DND-41 (cell line): ENCODE measurements at regions not wholly inside any gene's neighbourhood (a gene's known extent, or its start where the extent isn't known, plus 50 kb on each side); places are given as distances from the start of the nearest gene placed in this dataset.

Experiments used
- ATAC-seq: fragments of 200-7000 bp; cut with Tn5 transposase; 3 replicates; pipeline ENCODE4 v1.9.1; 2021; ENCODE audit warnings: low read depth; ENCODE audit not compliant: insufficient read depth
- DNase-seq: peaks from one replicate; pipeline ENCODE4 v3.0.0-alpha.2; 2020
- H2AFZ ChIP-seq: 2 replicates; pipeline ENCODE4 v1.6.0; 2012; ENCODE audit warnings: low read depth, low read length
- H3K27ac ChIP-seq: 2 replicates; pipeline ENCODE4 v1.5.1; 2012; ENCODE audit warnings: low read length, inconsistent platforms
- H3K27me3 ChIP-seq: fragments of 200-600 bp; sonication (generic); 2 replicates; pipeline ENCODE4 v1.6.0; 2012; ENCODE audit warnings: low read length, mild to moderate bottlenecking, inconsistent platforms; ENCODE audit not compliant: insufficient read depth, poor library complexity
- H3K36me3 ChIP-seq: 2 replicates; pipeline ENCODE4 v1.5.1; 2012; ENCODE audit warnings: low read length, inconsistent platforms; ENCODE audit not compliant: insufficient read depth
- H3K4me1 ChIP-seq: 2 replicates; pipeline ENCODE4 v1.5.1; 2012; ENCODE audit warnings: mild to moderate bottlenecking, low read length; ENCODE audit not compliant: insufficient read depth
- H3K4me2 ChIP-seq: 2 replicates; pipeline ENCODE4 v1.6.0; 2012; ENCODE audit warnings: mild to moderate bottlenecking, moderate library complexity, low read length, inconsistent platforms; ENCODE audit not compliant: insufficient read depth
- H3K4me3 ChIP-seq, 2 experiments: fragments of 200-600 bp in 1 of 2; shearing (Covaris generic) in 1 of 2; 2 replicates each; pipeline ENCODE4 v1.5.1; 2012 to 2016; ENCODE audit warnings: inconsistent platforms in 2 of 2, low read length in 2 of 2, mild to moderate bottlenecking in 2 of 2, low read depth in 1 of 2, moderate library complexity in 1 of 2
- H3K79me2 ChIP-seq: 2 replicates; pipeline ENCODE4 v1.6.0; 2012; ENCODE audit warnings: low read length, inconsistent platforms; ENCODE audit not compliant: insufficient read depth
- H3K9ac ChIP-seq: 2 replicates; pipeline ENCODE4 v1.6.0; 2012; ENCODE audit warnings: low read depth, mild to moderate bottlenecking, inconsistent platforms, low read length, moderate library complexity
- H3K9me3 ChIP-seq: 2 replicates; pipeline ENCODE4 v1.5.1; 2012; ENCODE audit warnings: low read length, moderate library complexity, mild to moderate bottlenecking, inconsistent platforms; ENCODE audit not compliant: insufficient read depth, severe bottlenecking
- H4K20me1 ChIP-seq: 2 replicates; pipeline ENCODE4 v1.6.0; 2012; ENCODE audit warnings: low read length; ENCODE audit not compliant: insufficient read depth
- EZH2 ChIP-seq: IDR thresholded peaks from 3 replicates; pipeline ENCODE4 v1.6.1; 2012; ENCODE audit warnings: borderline replicate concordance, low read depth, mild to moderate bottlenecking, moderate library complexity, low read length, inconsistent platforms; ENCODE audit not compliant: severe bottlenecking
- TF ChIP-seq, protein P1 (sequence below): IDR thresholded peaks from 2 replicates; pipeline ENCODE4 v1.5.1; 2012; ENCODE audit warnings: borderline replicate concordance, low read length, moderate library complexity, mild to moderate bottlenecking; ENCODE audit not compliant: poor library complexity, severe bottlenecking; ENCODE audit errors: extremely low read depth

DNA sequence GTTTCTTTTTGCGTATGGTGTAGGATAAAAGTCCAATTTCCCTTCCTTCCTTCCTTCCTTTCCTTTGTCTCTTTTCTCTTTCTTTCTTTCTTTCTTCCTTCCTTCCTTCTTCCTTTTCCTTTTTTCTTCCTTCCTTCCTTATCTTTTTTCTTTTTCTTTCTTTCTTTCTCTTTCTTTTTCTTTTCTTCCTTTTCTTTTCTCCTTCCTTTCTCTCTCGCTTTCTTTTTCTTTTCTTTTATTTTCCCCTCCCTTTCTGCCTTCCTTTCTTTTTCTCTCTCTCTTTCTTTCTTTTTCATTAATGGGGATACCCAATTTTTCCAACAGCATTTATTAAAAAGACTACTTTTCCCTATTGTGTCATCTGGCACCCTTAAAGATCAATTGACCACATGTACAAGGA lies 1359.7 kb downstream of the FAM181B start:
- H3K27ac ChIP-seq, result no peak overlapping the region
- no peaks in the 10 kb centered on the region for H3K4me1 ChIP-seq
- no peak overlapping the region for H3K9ac ChIP-seq
- no peak overlapping the region for H2AFZ ChIP-seq
- no peak for ATAC-seq
- H3K36me3 ChIP-seq, result no peaks in the 10 kb centered on the region
- H3K4me3 ChIP-seq, result no peak overlapping the region
- DNase-seq, result no peak
- no peaks in the 10 kb centered on the region for H3K79me2 ChIP-seq
- TF ChIP-seq, protein P1, sequence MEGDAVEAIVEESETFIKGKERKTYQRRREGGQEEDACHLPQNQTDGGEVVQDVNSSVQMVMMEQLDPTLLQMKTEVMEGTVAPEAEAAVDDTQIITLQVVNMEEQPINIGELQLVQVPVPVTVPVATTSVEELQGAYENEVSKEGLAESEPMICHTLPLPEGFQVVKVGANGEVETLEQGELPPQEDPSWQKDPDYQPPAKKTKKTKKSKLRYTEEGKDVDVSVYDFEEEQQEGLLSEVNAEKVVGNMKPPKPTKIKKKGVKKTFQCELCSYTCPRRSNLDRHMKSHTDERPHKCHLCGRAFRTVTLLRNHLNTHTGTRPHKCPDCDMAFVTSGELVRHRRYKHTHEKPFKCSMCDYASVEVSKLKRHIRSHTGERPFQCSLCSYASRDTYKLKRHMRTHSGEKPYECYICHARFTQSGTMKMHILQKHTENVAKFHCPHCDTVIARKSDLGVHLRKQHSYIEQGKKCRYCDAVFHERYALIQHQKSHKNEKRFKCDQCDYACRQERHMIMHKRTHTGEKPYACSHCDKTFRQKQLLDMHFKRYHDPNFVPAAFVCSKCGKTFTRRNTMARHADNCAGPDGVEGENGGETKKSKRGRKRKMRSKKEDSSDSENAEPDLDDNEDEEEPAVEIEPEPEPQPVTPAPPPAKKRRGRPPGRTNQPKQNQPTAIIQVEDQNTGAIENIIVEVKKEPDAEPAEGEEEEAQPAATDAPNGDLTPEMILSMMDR, result no peak
- TF ChIP-seq EZH2, result no peak
- no peaks in the 10 kb centered on the region for H3K27me3 ChIP-seq
- H3K4me2 ChIP-seq, result no peak overlapping the region
- H3K9me3 ChIP-seq, result no peaks in the 10 kb centered on the region
- no peaks in the 10 kb centered on the region for H4K20me1 ChIP-seq

DNA sequence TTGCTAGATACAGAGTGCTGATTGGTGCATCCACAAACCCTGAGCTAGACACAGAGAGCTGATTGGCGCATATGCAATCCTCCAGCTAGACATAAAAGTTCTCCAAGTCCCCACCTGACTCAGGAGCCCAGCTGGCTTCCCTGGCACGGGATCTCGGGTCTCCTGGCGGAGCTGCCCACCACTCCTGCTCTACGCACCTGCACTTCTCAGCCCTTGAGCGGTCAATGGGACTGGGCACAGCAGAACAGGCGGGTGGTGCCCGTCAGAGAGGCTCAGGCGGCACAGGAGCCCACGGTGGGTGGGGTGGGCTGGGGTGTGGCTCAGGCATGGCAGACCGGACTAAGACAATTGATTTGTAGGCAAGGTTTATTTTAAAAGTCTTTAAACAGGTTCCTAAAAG lies 1365.5 kb downstream of the FAM181B start:
- Histone ChIP-seq H4K20me1 (no peaks in the 10 kb centered on the region), H3K27ac (no peak overlapping the region), H3K4me2 (no peak overlapping the region), H2AFZ (no peak overlapping the region), H3K79me2 (no peaks in the 10 kb centered on the region), H3K4me1 (no peaks in the 10 kb centered on the region), H3K36me3 (no peaks in the 10 kb centered on the region), H3K9ac (no peak overlapping the region), H3K9me3 (no peaks in the 10 kb centered on the region), H3K4me3 (no peak overlapping the region), H3K27me3 (no peaks in the 10 kb centered on the region)
- no peak for ATAC-seq
- no peak for DNase-seq
- TF ChIP-seq, protein P1, result no peak
- no peak for TF ChIP-seq EZH2

DNA sequence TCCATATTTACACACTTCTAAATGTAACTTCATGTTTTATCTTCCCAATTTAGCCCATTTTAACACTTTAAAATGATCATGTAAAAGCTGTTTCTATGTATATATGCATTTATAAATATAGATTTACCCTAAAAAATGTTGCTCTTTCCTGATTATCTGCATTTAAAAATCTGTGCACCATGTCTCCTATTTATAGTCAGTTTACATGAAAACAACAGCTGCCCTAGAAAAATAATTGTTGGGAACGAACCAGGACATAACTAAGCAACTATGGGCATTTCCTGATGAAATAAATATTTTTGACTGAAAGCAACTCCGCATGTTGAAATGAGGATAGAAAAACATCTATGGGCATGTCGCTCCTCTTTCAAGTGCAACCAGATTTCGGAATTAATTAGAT lies 1368.2 kb downstream of the FAM181B start:
- Histone ChIP-seq H3K27me3 (no peaks in the 10 kb centered on the region), H3K27ac (no peak overlapping the region), H3K4me3 (no peak overlapping the region), H2AFZ (no peak overlapping the region), H3K79me2 (no peaks in the 10 kb centered on the region), H3K4me2 (no peak overlapping the region), H3K4me1 (no peaks in the 10 kb centered on the region), H3K36me3 (no peaks in the 10 kb centered on the region), H3K9ac (no peak overlapping the region), H4K20me1 (no peaks in the 10 kb centered on the region), H3K9me3 (no peaks in the 10 kb centered on the region)
- ATAC-seq (no peak), DNase-seq (no peak)
- TF ChIP-seq, protein P1, result no peak
- no peak for TF ChIP-seq EZH2

DNA sequence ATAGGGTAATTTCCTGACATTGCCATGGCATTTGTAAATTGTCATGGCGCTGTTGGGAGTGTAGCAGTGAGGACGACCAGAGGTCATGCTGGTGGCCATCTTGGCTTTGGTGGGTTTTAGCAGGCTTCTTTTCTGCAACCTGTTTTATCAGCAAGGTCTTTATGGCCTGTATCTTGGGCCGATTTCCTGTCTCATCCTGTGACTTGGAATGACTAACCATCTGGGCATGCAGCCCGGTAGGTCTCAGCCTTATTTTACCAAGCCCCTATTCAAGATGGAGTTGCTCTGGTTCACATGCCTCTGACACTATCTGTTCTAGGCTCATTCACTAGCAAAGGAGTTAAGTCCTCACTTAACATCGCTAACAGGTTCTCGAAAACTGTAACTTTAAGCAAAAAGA lies 1374.2 kb downstream of the FAM181B start:
- H2AFZ ChIP-seq, result no peak overlapping the region

More for the DNA sequence above, 1374.2 kb downstream of the FAM181B start:
- no peaks in the 10 kb centered on the region for H4K20me1 ChIP-seq
- no peaks in the 10 kb centered on the region for H3K4me1 ChIP-seq
- no peaks in the 10 kb centered on the region for H3K9me3 ChIP-seq
- no peak for DNase-seq
- H3K27ac ChIP-seq, result no peak overlapping the region
- H3K79me2 ChIP-seq, result no peaks in the 10 kb centered on the region
- H3K4me2 ChIP-seq, result no peak overlapping the region
- no peaks in the 10 kb centered on the region for H3K27me3 ChIP-seq
- TF ChIP-seq, protein P1, result no peak
- no peak for TF ChIP-seq EZH2
- no peak overlapping the region for H3K4me3 ChIP-seq
- ATAC-seq, result no peak
- no peaks in the 10 kb centered on the region for H3K36me3 ChIP-seq
- no peak overlapping the region for H3K9ac ChIP-seq
